HepG2 (cell line): ENCODE measurements at regions not wholly inside any gene's neighbourhood (a gene's known extent, or its start where the extent isn't known, plus 50 kb on each side); places are given as distances from the start of the nearest gene placed in this dataset.

Experiments used
- ATAC-seq: fragments of 200-7000 bp; cut with Tn5 transposase; 3 replicates; pipeline ENCODE4 v1.9.1; 2020; ENCODE audit warnings: mild to moderate bottlenecking, moderate library complexity
- BruUV-seq: library from RNA; stranded (reverse); fragments of 400-500 nt; replicated peaks from 2 replicates; lab custom pipeline; 2021; lab: Mats Ljungman, UMichigan
- CTCF ChIA-PET: fragments of 300-600 bp; formaldehyde crosslinking; extraction: SDS; loops from one replicate; lab custom pipeline; 2021; ENCODE audit warnings: low total read pairs, inconsistent platforms, low intra/inter-chr PET ratio; lab: Yijun Ruan, JAX
- POLR2A ChIA-PET: fragments of 350-600 bp; sonication (Branson Sonifier 250); formaldehyde crosslinking; loops from one replicate; lab custom pipeline; 2020; ENCODE audit warnings: antibody characterized with exemption, inconsistent platforms; lab: Yijun Ruan, JAX
- DNase-seq: peaks from one replicate; pipeline ENCODE4 v3.0.0-alpha.2; 2015; ENCODE audit warnings: low spot score
- FAIRE-seq: peaks from 3 replicates; lab custom pipeline; 2011; peaks lifted over from hg19 to GRCh38; lab: Jason Lieb, UNC
- H2AFZ ChIP-seq: one replicate; pipeline ENCODE4 v1.6.1; 2011; ENCODE audit warnings: low read length, inconsistent platforms
- H3K27ac ChIP-seq: fragments of 300-600 bp; 3 replicates; pipeline ENCODE4 v1.8.0; 2011; ENCODE audit warnings: mixed run types, mild to moderate bottlenecking, mixed read lengths, low read length, inconsistent platforms; ENCODE audit not compliant: insufficient read depth; ENCODE audit errors: extremely low read length
- H3K27me3 ChIP-seq, 2 experiments: fragments of 200-600 bp in 1 of 2; 2 replicates in 1 of 2; 3 replicates in 1 of 2; pipeline versions ENCODE4 v1.6.0 to v1.8.0; 2011; ENCODE audit warnings: low read length in 2 of 2, mild to moderate bottlenecking in 2 of 2, moderate library complexity in 2 of 2, inconsistent platforms in 1 of 2; ENCODE audit not compliant: insufficient read depth in 2 of 2, control insufficient read depth in 1 of 2
- H3K36me3 ChIP-seq, 2 experiments: fragments of 200-600 bp in 1 of 2; replicated peaks in 1 of 2; 2 replicates in 1 of 2; 3 replicates in 1 of 2; pipeline versions ENCODE4 v1.5.1 to v1.8.0; 2011; ENCODE audit warnings: low read length in 2 of 2, inconsistent platforms in 1 of 2; ENCODE audit not compliant: insufficient read depth in 2 of 2, control insufficient read depth in 1 of 2
- H3K4me1 ChIP-seq: 2 replicates; pipeline ENCODE4 v1.5.1; 2012; ENCODE audit warnings: low read length, inconsistent platforms; ENCODE audit not compliant: insufficient read depth
- H3K4me2 ChIP-seq: 2 replicates; pipeline ENCODE4 v1.6.0; 2011; ENCODE audit warnings: low read depth, low read length, inconsistent platforms
- H3K4me3 ChIP-seq, 3 experiments: fragments of 200-600 bp in 1 of 3; sonication (generic), shearing (Covaris generic) in 1 of 3; replicated peaks in 1 of 3; 2 replicates each; pipeline ENCODE4 v1.5.1; 2011 to 2016; ENCODE audit warnings: low read length in 3 of 3, inconsistent platforms in 2 of 3, low read depth in 2 of 3, mild to moderate bottlenecking in 2 of 3, control low read depth in 1 of 3, mixed read lengths in 1 of 3; ENCODE audit not compliant: insufficient read depth in 1 of 3
- H3K79me2 ChIP-seq: one replicate; pipeline ENCODE4 v1.6.1; 2011; ENCODE audit warnings: low read length, inconsistent platforms; ENCODE audit not compliant: insufficient read depth
- H3K9ac ChIP-seq: 2 replicates; pipeline ENCODE4 v1.6.0; 2011; ENCODE audit warnings: mild to moderate bottlenecking, low read depth, low read length, inconsistent platforms; ENCODE audit not compliant: insufficient read depth
- H3K9me3 ChIP-seq: 2 replicates; pipeline ENCODE4 v1.5.1; 2012; ENCODE audit warnings: mild to moderate bottlenecking, low read length
- H4K20me1 ChIP-seq: 2 replicates; pipeline ENCODE4 v1.6.0; 2011; ENCODE audit warnings: inconsistent platforms, mild to moderate bottlenecking, low read length, moderate library complexity; ENCODE audit not compliant: insufficient read depth
- CAMTA2 ChIP-seq: sonication (generic); formaldehyde crosslinking; IDR thresholded peaks from 2 replicates; pipeline ENCODE4 v1.4.0; 2020; ENCODE audit warnings: mild to moderate bottlenecking, missing genetic modification reagents, borderline replicate concordance
- MEF2D ChIP-seq: sonication (generic); formaldehyde crosslinking; IDR thresholded peaks from 2 replicates; pipeline ENCODE4 v1.5.1; 2020; ENCODE audit warnings: mild to moderate bottlenecking, missing genetic modification reagents
- SCMH1 ChIP-seq: sonication (generic); formaldehyde crosslinking; IDR thresholded peaks from 2 replicates; pipeline ENCODE4 v1.9.0; 2021; ENCODE audit warnings: missing genetic modification reagents, mild to moderate bottlenecking, borderline replicate concordance
- SMYD3 ChIP-seq: sonication (generic); formaldehyde crosslinking; IDR thresholded peaks from 2 replicates; pipeline ENCODE4 v1.8.1; 2023; ENCODE audit warnings: mild to moderate bottlenecking, missing genetic modification reagents
- ZNF441 ChIP-seq: sonication (generic); formaldehyde crosslinking; IDR thresholded peaks from 2 replicates; pipeline ENCODE4 v1.7.0; 2021; ENCODE audit warnings: missing genetic modification reagents, borderline replicate concordance
- WGBS: methylation state at CpG from one replicate; pipeline ENCODE4 v1.1.6; 2017; ENCODE audit warnings: low lambda C conversion rate; 5-methylcytosine and 5-hydroxymethylcytosine counted together
- in situ Hi-C: cut with HindIII; loops from 2 replicates; pipeline ENCODE4 v1.10.0; 2017; ENCODE audit warnings: low pct_unique_long_range_greater_than_20kb; ENCODE audit not compliant: extremely low pct_ligation_motif_present
- intact Hi-C: fragments of 100-400 bp; cut with micrococcal nuclease; formaldehyde crosslinking; loops from one replicate; pipeline ENCODE4 v1.10.0; 2022; ENCODE audit not compliant: unreplicated experiment
- TF ChIP-seq, protein P1 (sequence below): sonication (generic); formaldehyde crosslinking; IDR thresholded peaks from 2 replicates; pipeline ENCODE4 v1.5.0; 2020; ENCODE audit warnings: missing genetic modification reagents

DNA sequence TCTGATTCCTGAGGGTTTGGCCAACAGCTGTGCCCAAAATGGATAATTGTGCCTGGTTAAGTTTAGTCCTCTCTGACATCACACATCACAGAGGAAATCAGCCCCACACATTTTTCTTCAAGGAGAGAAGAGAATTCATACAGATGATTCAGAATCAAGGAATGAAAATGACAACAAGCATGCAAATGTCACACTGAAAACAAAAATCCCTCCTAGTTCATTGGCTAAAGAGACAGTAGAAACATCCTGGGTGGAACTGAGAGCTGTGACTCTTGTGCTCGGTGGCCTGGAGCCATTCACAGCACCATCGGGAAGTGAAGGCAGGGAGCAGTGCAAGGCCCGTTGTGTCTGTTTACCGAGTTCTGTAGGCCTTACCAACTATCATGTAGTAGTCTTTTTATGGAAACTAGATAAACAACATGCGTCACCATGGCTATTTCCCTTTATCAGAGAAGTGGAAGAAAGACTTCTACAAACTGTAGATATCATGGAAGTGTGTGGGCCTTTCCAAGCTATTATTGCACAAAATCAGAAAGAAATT lies 81.7 kb upstream of the TENT5A start:
- intact Hi-C loops (no loop called here), in situ Hi-C loops (no loop called here)
- Histone ChIP-seq H2AFZ (no peak overlapping the region), H3K79me2 (no peaks in the 10 kb centered on the region), H3K4me3 (no peak overlapping the region), H4K20me1 (no peaks in the 10 kb centered on the region), H3K36me3 (no peaks in the 10 kb centered on the region), H3K27me3 (no peaks in the 10 kb centered on the region), H3K9me3 (no peaks in the 10 kb centered on the region), H3K4me2 (no peak overlapping the region), H3K27ac (no peak overlapping the region), H3K4me1 (peaks cover 60% of the 10 kb centered on the region), H3K9ac (no peak overlapping the region)
- no TSS peak for BruUV-seq
- WGBS = 71% methylated on average over 5 of the region's 5 CpGs
- ATAC-seq = no peak
- POLR2A ChIA-PET = no interaction called here
- FAIRE-seq = no peak
- no peak for DNase-seq
- CTCF ChIA-PET = no interaction called here
- TF ChIP-seq ZNF441 (CRISPR knock-in tag) = no peak
- no peak for TF ChIP-seq CAMTA2 (CRISPR knock-in tag)

DNA sequence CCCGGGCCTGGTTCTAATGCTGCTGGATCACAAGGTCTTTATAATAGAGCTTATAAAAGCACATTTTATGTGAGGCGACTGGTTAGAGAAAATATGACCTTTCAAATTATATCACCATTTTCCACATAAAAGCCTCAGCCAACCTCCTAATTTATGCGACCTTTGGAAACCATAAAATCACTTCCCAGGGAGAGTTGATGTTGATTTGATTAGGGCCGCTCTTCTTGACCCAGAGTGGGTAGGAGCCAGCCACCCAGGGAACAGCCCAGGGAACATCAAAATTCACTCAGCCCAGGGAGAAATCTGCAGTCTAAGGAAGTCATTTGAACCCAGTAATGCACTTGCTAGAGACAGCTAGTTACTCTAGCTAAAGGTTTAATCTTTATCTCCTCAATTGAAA lies 79.8 kb upstream of the TENT5A start:
- ATAC-seq (no peak), DNase-seq (no peak), FAIRE-seq (no peak)
- Histone ChIP-seq H3K27ac (no peak overlapping the region), H3K4me3 (no peak overlapping the region), H3K27me3 (no peaks in the 10 kb centered on the region), H4K20me1 (no peaks in the 10 kb centered on the region), H2AFZ (no peak overlapping the region), H3K9me3 (no peaks in the 10 kb centered on the region), H3K79me2 (no peaks in the 10 kb centered on the region), H3K36me3 (no peaks in the 10 kb centered on the region), H3K4me2 (no peak overlapping the region), H3K4me1 (peaks cover 43% of the 10 kb centered on the region), H3K9ac (no peak overlapping the region)
- 97% methylated on average over 4 of the region's 4 CpGs for WGBS
- no TSS peak for BruUV-seq
- ChIA-PET CTCF (no interaction called here), POLR2A (no interaction called here)
- in situ Hi-C loops (no loop called here), intact Hi-C loops (no loop called here)
- TF ChIP-seq, protein P1, sequence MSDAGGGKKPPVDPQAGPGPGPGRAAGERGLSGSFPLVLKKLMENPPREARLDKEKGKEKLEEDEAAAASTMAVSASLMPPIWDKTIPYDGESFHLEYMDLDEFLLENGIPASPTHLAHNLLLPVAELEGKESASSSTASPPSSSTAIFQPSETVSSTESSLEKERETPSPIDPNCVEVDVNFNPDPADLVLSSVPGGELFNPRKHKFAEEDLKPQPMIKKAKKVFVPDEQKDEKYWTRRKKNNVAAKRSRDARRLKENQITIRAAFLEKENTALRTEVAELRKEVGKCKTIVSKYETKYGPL = no peak
- no peak for TF ChIP-seq MEF2D (CRISPR knock-in tag)
- no peak for TF ChIP-seq SCMH1 (CRISPR knock-in tag)
- no peak for TF ChIP-seq SMYD3 (CRISPR knock-in tag)
